Activated CD8-positive, alpha-beta T cell treated with anti-CD3 and anti-CD28 coated beads, Interleukin-2, amount 10 ng/mL, durations not matched to agents 7 days and 5 days (primary cell): ENCODE measurements at regions not wholly inside any gene's neighbourhood (a gene's known extent, or its start where the extent isn't known, plus 50 kb on each side); places are given as distances from the start of the nearest gene placed in this dataset.

Experiments
- ATAC-seq: fragments of 150-1000 bp; cut with Tn5 transposase; one replicate; pipeline ENCODE4 v1.10.0; 2021; ENCODE audit warnings: moderate library complexity
- CTCF ChIA-PET: fragments of 350-600 bp; sonication (Branson Sonifier 250); formaldehyde crosslinking; loops from one replicate; lab custom pipeline; 2021; ENCODE audit warnings: antibody characterized with exemption; lab: Charles Lee
- POLR2A ChIA-PET: fragments of 350-600 bp; sonication (Branson Sonifier 250); formaldehyde crosslinking; loops from one replicate; lab custom pipeline; 2021; ENCODE audit warnings: antibody characterized with exemption; lab: Charles Lee
- DNase-seq: peaks from one replicate; pipeline ENCODE4 v3.0.0-alpha.2; 2020
- H3K27ac Mint-ChIP-seq: one replicate; pipeline ENCODE4 v1.8.0; 2021; ENCODE audit warnings: mild to moderate bottlenecking, mixed read lengths
- H3K27me3 Mint-ChIP-seq: one replicate; pipeline ENCODE4 v1.8.0; 2021; ENCODE audit warnings: low read depth, mixed read lengths
- H3K36me3 Mint-ChIP-seq: one replicate; pipeline ENCODE4 v1.8.0; 2021; ENCODE audit warnings: low read depth, mixed read lengths
- H3K4me1 Mint-ChIP-seq: one replicate; pipeline ENCODE4 v1.8.0; 2021; ENCODE audit warnings: low read depth, mixed read lengths
- H3K4me3 Mint-ChIP-seq: one replicate; pipeline ENCODE4 v1.8.0; 2021; ENCODE audit warnings: mild to moderate bottlenecking, mixed read lengths
- H3K9me3 Mint-ChIP-seq: one replicate; pipeline ENCODE4 v1.8.0; 2022; ENCODE audit warnings: mixed read lengths; ENCODE audit not compliant: insufficient read depth

GRCh38 chr13:61078976-61079770, 336.5 kb downstream of the PCDH20 start:
- no peaks in the 10 kb centered on the region for H3K27me3 Mint-ChIP-seq
- H3K9me3 Mint-ChIP-seq: peaks cover 10% of the 10 kb centered on the region
- no peak overlapping the region for H3K4me3 Mint-ChIP-seq
- POLR2A ChIA-PET: no interaction called here
- H3K36me3 Mint-ChIP-seq: no peaks in the 10 kb centered on the region
- ATAC-seq (no peak), DNase-seq (no peak)
- CTCF ChIA-PET: no interaction called here
- H3K27ac Mint-ChIP-seq: no peak overlapping the region
- H3K4me1 Mint-ChIP-seq: no peaks in the 10 kb centered on the region

GRCh38 chr13:61052175-61052574, 363.5 kb downstream of the PCDH20 start:
- no peak for ATAC-seq
- Mint-ChIP-seq H3K4me3 (no peak overlapping the region), H3K27me3 (no peaks in the 10 kb centered on the region), H3K4me1 (no peaks in the 10 kb centered on the region), H3K27ac (no peak overlapping the region), H3K36me3 (no peaks in the 10 kb centered on the region), H3K9me3 (no peaks in the 10 kb centered on the region)
- ChIA-PET POLR2A (no interaction called here), CTCF (no interaction called here)
- no peak for DNase-seq

GRCh38 chr13:61045251-61045650, 370.4 kb downstream of the PCDH20 start:
- CTCF ChIA-PET: no interaction called here
- no peak overlapping the region for H3K4me3 Mint-ChIP-seq
- POLR2A ChIA-PET: no interaction called here

GRCh38 chr13:61040181-61040580, 375.5 kb downstream of the PCDH20 start:
- Mint-ChIP-seq H3K36me3 (no peaks in the 10 kb centered on the region), H3K27ac (no peak overlapping the region), H3K27me3 (no peaks in the 10 kb centered on the region), H3K4me3 (no peak overlapping the region), H3K4me1 (no peaks in the 10 kb centered on the region), H3K9me3 (peaks cover 2% of the 10 kb centered on the region)
- ChIA-PET CTCF (no interaction called here), POLR2A (no interaction called here)
- no peak for ATAC-seq
- no peak for DNase-seq

More at GRCh38 chr13:61045251-61045650, 370.4 kb downstream of the PCDH20 start:
- Mint-ChIP-seq H3K27ac (no peak overlapping the region), H3K9me3 (no peaks in the 10 kb centered on the region), H3K36me3 (no peaks in the 10 kb centered on the region), H3K27me3 (no peaks in the 10 kb centered on the region), H3K4me1 (no peaks in the 10 kb centered on the region)
- ATAC-seq (no peak), DNase-seq (no peak)

- Mint-ChIP-seq H3K27ac (no peak overlapping the region), H3K4me3 (no peak overlapping the region), H3K9me3 (peaks cover 5% of the 10 kb centered on the region), H3K27me3 (no peaks in the 10 kb centered on the region), H3K4me1 (no peaks in the 10 kb centered on the region), H3K36me3 (no peaks in the 10 kb centered on the region)
- CTCF ChIA-PET: no interaction called here
- DNase-seq (no peak), ATAC-seq (no peak)
- POLR2A ChIA-PET: no interaction called here
Measured at GRCh38 chr13:61039302-61039701, 376.3 kb downstream of the PCDH20 start.

GRCh38 chr13:61036715-61037114, 378.9 kb downstream of the PCDH20 start:
- CTCF ChIA-PET: no interaction called here

GRCh38 chr13:61030445-61030844, 385.2 kb downstream of the PCDH20 start:
- ChIA-PET POLR2A (no interaction called here), CTCF (no interaction called here)
- ATAC-seq (no peak), DNase-seq (no peak)
- H3K27ac Mint-ChIP-seq: no peak overlapping the region
- no peaks in the 10 kb centered on the region for H3K27me3 Mint-ChIP-seq
- H3K36me3 Mint-ChIP-seq: no peaks in the 10 kb centered on the region
- no peaks in the 10 kb centered on the region for H3K4me1 Mint-ChIP-seq
- no peak overlapping the region for H3K4me3 Mint-ChIP-seq
- peaks cover 5% of the 10 kb centered on the region for H3K9me3 Mint-ChIP-seq

More at GRCh38 chr13:61036715-61037114, 378.9 kb downstream of the PCDH20 start:
- DNase-seq (no peak), ATAC-seq (no peak)
- no peaks in the 10 kb centered on the region for H3K36me3 Mint-ChIP-seq
- no peak overlapping the region for H3K4me3 Mint-ChIP-seq
- peaks cover 5% of the 10 kb centered on the region for H3K9me3 Mint-ChIP-seq
- no peaks in the 10 kb centered on the region for H3K27me3 Mint-ChIP-seq
- POLR2A ChIA-PET: no interaction called here
- H3K4me1 Mint-ChIP-seq: no peaks in the 10 kb centered on the region
- no peak overlapping the region for H3K27ac Mint-ChIP-seq

GRCh38 chr13:61029064-61029463, 386.6 kb downstream of the PCDH20 start:
- Mint-ChIP-seq H3K9me3 (no peaks in the 10 kb centered on the region), H3K4me1 (no peaks in the 10 kb centered on the region), H3K27me3 (no peaks in the 10 kb centered on the region), H3K4me3 (no peak overlapping the region), H3K36me3 (no peaks in the 10 kb centered on the region), H3K27ac (no peak overlapping the region)
- POLR2A ChIA-PET: no interaction called here
- ATAC-seq (no peak), DNase-seq (no peak)
- CTCF ChIA-PET: no interaction called here

GRCh38 chr13:61024046-61024445, 391.6 kb downstream of the PCDH20 start:
- CTCF ChIA-PET: no interaction called here
- no peak overlapping the region for H3K27ac Mint-ChIP-seq
- POLR2A ChIA-PET: no interaction called here
- no peaks in the 10 kb centered on the region for H3K36me3 Mint-ChIP-seq
- H3K4me3 Mint-ChIP-seq: no peak overlapping the region
- DNase-seq: no peak
- no peaks in the 10 kb centered on the region for H3K27me3 Mint-ChIP-seq
- no peaks in the 10 kb centered on the region for H3K4me1 Mint-ChIP-seq
- ATAC-seq: no peak
- no peaks in the 10 kb centered on the region for H3K9me3 Mint-ChIP-seq

- Mint-ChIP-seq H3K27me3 (no peaks in the 10 kb centered on the region), H3K9me3 (no peaks in the 10 kb centered on the region), H3K36me3 (no peaks in the 10 kb centered on the region), H3K4me1 (no peaks in the 10 kb centered on the region), H3K4me3 (no peak overlapping the region), H3K27ac (no peak overlapping the region)
- DNase-seq (no peak), ATAC-seq (no peak)
- POLR2A ChIA-PET: no interaction called here
- CTCF ChIA-PET: no interaction called here
Measured at GRCh38 chr13:61021838-61022237, 393.8 kb downstream of the PCDH20 start.

GRCh38 chr13:61013796-61014195, 401.9 kb downstream of the PCDH20 start:
- DNase-seq (no peak), ATAC-seq (no peak)
- peaks cover 4% of the 10 kb centered on the region for H3K9me3 Mint-ChIP-seq
- POLR2A ChIA-PET: no interaction called here
- no peaks in the 10 kb centered on the region for H3K36me3 Mint-ChIP-seq
- no peaks in the 10 kb centered on the region for H3K4me1 Mint-ChIP-seq
- H3K27ac Mint-ChIP-seq: no peak overlapping the region
- H3K27me3 Mint-ChIP-seq: no peaks in the 10 kb centered on the region
- no peak overlapping the region for H3K4me3 Mint-ChIP-seq
- CTCF ChIA-PET: no interaction called here

GRCh38 chr13:61010358-61010757, 405.3 kb downstream of the PCDH20 start:
- POLR2A ChIA-PET: no interaction called here
- no peak for ATAC-seq
- H3K4me3 Mint-ChIP-seq: no peak overlapping the region
- H3K27ac Mint-ChIP-seq: no peak overlapping the region
- CTCF ChIA-PET: no interaction called here
- DNase-seq: no peak
- no peaks in the 10 kb centered on the region for H3K27me3 Mint-ChIP-seq
- H3K4me1 Mint-ChIP-seq: no peaks in the 10 kb centered on the region
- no peaks in the 10 kb centered on the region for H3K36me3 Mint-ChIP-seq
- H3K9me3 Mint-ChIP-seq: peaks cover 8% of the 10 kb centered on the region

GRCh38 chr13:61002686-61003085, 413.0 kb downstream of the PCDH20 start:
- Mint-ChIP-seq H3K4me1 (no peaks in the 10 kb centered on the region), H3K27ac (no peak overlapping the region), H3K4me3 (no peak overlapping the region), H3K36me3 (no peaks in the 10 kb centered on the region), H3K9me3 (peaks cover 18% of the 10 kb centered on the region), H3K27me3 (no peaks in the 10 kb centered on the region)
- DNase-seq (no peak), ATAC-seq (no peak)
- ChIA-PET CTCF (no interaction called here), POLR2A (no interaction called here)
